ENCODE measurements at regions not wholly inside any gene's neighbourhood (a gene's known extent, or its start where the extent isn't known, plus 50 kb on each side); places are given as distances from the start of the nearest gene placed in this dataset.
A peak's percentile ranks its signal among the peaks of the same experiment; 100 is the strongest.
"Not testable (repeated sequence)": the region's sequence is repeated elsewhere in the genome, so short reads cannot be mapped to it uniquely, and the experiment has no call there.

DNA sequence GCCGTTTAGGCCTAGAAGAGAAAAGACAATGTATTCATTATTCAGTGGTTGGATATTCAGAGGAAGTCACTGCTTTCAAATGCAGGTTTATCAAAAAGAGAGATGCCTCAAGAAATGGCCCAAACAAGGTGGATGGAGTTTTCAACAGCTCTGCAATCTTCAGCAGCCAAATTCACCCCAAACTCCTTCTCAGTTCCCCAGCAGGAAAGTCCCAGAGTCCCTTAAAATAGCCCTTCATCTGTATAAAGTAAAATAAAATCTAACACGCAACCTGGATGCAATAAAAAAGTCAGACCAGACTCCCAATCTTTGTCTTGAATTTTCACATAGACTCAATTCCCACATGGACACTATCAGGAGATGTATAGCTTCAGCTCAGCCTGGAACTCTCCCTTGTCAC, 101.6 kb upstream of the SPATA12 start:
- Histone ChIP-seq H3K36me3 (ENCODE audit: control insufficient read depth, insufficient read depth, low read length) (peaks cover 5% of the 10 kb centered on the region), H3K4me3 (ENCODE audit: low read length) (no peak overlapping the region), H3K4me1 (ENCODE audit: control insufficient read depth, insufficient read depth, low read length) (no peaks in the 10 kb centered on the region), H3K9me3 (replicated peaks; ENCODE audit: control insufficient read depth, low read depth, low read length) (no peaks in the 10 kb centered on the region), H3K27ac (ENCODE audit: low read length) (no peak overlapping the region), H3K27me3 (ENCODE audit: control insufficient read depth, insufficient read depth, low read length) (no peaks in the 10 kb centered on the region)
- WGBS (ENCODE audit: insufficient coverage): 63% methylated on average over 1 of the region's 2 CpGs
- no peak for DNase-seq

DNA sequence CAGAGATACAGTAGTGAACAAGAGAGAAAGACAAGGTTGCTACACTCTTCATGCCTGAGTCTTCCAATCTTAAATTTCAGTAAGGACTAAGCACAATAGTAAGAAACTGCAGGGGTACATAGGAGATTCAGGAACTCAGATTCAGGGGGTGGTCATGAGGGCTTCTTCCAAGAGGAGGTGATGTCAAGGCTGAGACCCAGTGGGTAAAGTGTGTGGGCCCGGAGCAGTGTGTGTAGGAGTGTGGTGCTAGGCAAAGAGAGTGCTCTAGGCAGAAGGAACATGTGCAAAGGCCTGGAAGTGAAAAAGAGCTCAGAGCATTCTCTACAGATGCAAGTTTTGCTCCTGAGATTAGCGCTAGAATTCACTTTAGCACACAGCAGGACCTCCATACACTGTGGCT, 102.9 kb upstream of the SPATA12 start:
- Histone ChIP-seq H3K4me1 (ENCODE audit: control insufficient read depth, insufficient read depth, low read length) (no peaks in the 10 kb centered on the region), H3K9me3 (replicated peaks; ENCODE audit: control insufficient read depth, low read depth, low read length) (no peaks in the 10 kb centered on the region), H3K4me3 (ENCODE audit: low read length) (no peak overlapping the region), H3K27me3 (ENCODE audit: control insufficient read depth, insufficient read depth, low read length) (no peaks in the 10 kb centered on the region), H3K36me3 (ENCODE audit: control insufficient read depth, insufficient read depth, low read length) (peaks cover 5% of the 10 kb centered on the region), H3K27ac (ENCODE audit: low read length) (no peak overlapping the region)
- DNase-seq: no peak
- 100% methylated on average over 1 of the region's 2 CpGs for WGBS (ENCODE audit: insufficient coverage)

DNA sequence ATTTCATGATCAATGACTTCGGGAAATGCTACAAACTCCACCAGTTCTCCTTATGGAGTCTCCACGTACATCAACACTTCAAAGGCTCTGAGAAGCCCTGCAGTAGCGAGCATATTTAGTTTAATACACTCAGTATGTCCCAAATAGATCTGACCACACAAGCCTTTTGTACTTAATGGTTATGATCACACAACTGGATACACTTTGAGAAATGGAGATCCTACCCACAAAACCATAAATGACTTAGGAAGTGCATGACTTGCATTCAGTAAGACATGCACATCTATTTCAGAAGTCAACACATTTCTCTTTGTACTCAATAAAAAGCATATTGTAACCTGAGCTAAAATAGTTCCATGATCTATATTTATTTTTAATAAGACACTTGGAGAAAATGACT, 103.6 kb upstream of the SPATA12 start:
- peaks cover 5% of the 10 kb centered on the region for H3K36me3 ChIP-seq (ENCODE audit: control insufficient read depth, insufficient read depth, low read length)
- DNase-seq: no peak
- 100% methylated on average over 1 of the region's 3 CpGs for WGBS (ENCODE audit: insufficient coverage)
- H3K4me1 ChIP-seq (ENCODE audit: control insufficient read depth, insufficient read depth, low read length): no peaks in the 10 kb centered on the region
- no peaks in the 10 kb centered on the region for H3K9me3 ChIP-seq (replicated peaks; ENCODE audit: control insufficient read depth, low read depth, low read length)
- no peak overlapping the region for H3K4me3 ChIP-seq (ENCODE audit: low read length)
- H3K27me3 ChIP-seq (ENCODE audit: control insufficient read depth, insufficient read depth, low read length): no peaks in the 10 kb centered on the region
- no peak overlapping the region for H3K27ac ChIP-seq (ENCODE audit: low read length)

DNA sequence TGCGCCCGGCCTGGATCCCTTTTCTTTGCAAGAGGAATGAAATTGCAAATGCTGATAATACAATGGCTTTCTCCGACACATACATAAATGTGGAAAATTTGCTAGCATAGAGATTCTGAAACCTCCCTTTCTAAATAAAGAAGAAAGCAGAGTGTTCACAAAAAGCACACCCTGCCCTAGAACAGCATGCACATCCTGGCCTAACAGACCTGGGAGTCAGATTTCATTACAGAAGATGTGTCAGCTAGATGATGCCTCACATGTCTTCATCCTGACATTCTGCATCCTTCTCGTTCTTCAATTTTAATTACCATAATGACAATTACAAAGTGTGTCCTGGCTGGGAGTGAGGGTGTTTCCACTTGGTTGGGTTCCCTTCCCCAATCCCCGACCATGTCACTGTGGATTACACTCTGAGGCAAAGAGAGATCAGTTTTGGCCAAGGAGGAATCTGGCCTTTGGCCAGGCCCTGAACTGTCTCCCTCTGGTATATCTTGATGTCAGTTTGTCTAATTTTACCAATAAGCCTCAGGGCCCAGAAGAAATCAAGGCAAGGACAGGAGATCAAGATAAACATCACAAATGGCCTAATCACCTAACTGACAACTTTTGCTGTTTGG, 104.9 kb upstream of the SPATA12 start:
- WGBS (ENCODE audit: insufficient coverage): no CpG with 5 or more reads among the region's 5 CpGs
- DNase-seq: peak; percentile 20
- H3K4me1 ChIP-seq (ENCODE audit: control insufficient read depth, insufficient read depth, low read length): no peaks in the 10 kb centered on the region
- no peak overlapping the region for H3K27ac ChIP-seq (ENCODE audit: low read length)
- H3K36me3 ChIP-seq (ENCODE audit: control insufficient read depth, insufficient read depth, low read length): peaks cover 5% of the 10 kb centered on the region
- H3K9me3 ChIP-seq (replicated peaks; ENCODE audit: control insufficient read depth, low read depth, low read length): no peaks in the 10 kb centered on the region
- H3K4me3 ChIP-seq (ENCODE audit: low read length): no peak overlapping the region
- no peaks in the 10 kb centered on the region for H3K27me3 ChIP-seq (ENCODE audit: control insufficient read depth, insufficient read depth, low read length)

DNA sequence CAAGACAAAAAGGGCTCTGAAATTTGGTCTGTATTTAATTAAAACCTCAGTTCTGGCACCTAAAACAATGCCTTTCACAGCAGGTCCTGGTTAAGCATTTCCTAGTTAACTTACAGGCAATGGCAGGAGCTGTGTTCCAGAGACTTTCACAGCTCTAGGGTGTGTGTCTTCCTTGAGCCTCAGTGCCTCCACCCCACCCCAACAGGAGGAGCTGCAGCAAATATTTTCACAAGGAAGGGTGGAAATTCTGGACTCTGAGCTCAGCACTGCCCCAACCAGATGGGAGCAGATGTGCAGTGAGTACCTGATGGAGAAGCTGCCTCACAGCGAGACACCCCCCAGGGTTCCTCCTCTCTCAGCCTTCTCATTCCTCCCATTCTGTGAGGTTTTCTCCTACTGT, 106.3 kb upstream of the SPATA12 start:
- DNase-seq: no peak
- H3K9me3 ChIP-seq (replicated peaks; ENCODE audit: control insufficient read depth, low read depth, low read length): no peaks in the 10 kb centered on the region
- 80% methylated on average over 1 of the region's 1 CpG for WGBS (ENCODE audit: insufficient coverage)
- H3K27ac ChIP-seq (ENCODE audit: low read length): no peak overlapping the region
- H3K27me3 ChIP-seq (ENCODE audit: control insufficient read depth, insufficient read depth, low read length): no peaks in the 10 kb centered on the region
- H3K36me3 ChIP-seq (ENCODE audit: control insufficient read depth, insufficient read depth, low read length): peaks cover 5% of the 10 kb centered on the region
- no peak overlapping the region for H3K4me3 ChIP-seq (ENCODE audit: low read length)
- H3K4me1 ChIP-seq (ENCODE audit: control insufficient read depth, insufficient read depth, low read length): no peaks in the 10 kb centered on the region

DNA sequence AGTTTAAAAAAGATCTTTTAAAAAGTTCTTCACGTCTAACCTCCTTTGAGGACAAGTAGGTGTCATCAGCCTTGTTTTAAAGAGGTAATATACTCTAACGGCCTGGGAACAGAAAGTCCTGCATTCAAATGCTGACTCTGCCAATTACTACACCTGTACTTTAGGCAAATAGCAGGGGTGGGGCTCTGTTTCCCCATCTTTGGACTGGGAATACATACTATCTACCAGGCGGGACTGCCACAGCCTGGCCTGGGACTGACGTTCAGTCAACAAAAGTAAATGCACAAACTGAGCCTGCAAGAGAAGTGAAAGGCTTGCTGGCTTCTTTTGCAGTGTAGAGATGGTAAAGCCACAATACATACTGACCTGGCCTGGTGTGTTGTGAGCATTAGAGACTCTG, 107.6 kb upstream of the SPATA12 start:
- H3K4me1 ChIP-seq (ENCODE audit: control insufficient read depth, insufficient read depth, low read length): no peaks in the 10 kb centered on the region
- peaks cover 5% of the 10 kb centered on the region for H3K36me3 ChIP-seq (ENCODE audit: control insufficient read depth, insufficient read depth, low read length)
- DNase-seq: no peak
- H3K9me3 ChIP-seq (replicated peaks; ENCODE audit: control insufficient read depth, low read depth, low read length): no peaks in the 10 kb centered on the region
- no peak overlapping the region for H3K4me3 ChIP-seq (ENCODE audit: low read length)
- H3K27ac ChIP-seq (ENCODE audit: low read length): no peak overlapping the region
- H3K27me3 ChIP-seq (ENCODE audit: control insufficient read depth, insufficient read depth, low read length): no peaks in the 10 kb centered on the region
- 83% methylated on average over 2 of the region's 4 CpGs for WGBS (ENCODE audit: insufficient coverage)

DNA sequence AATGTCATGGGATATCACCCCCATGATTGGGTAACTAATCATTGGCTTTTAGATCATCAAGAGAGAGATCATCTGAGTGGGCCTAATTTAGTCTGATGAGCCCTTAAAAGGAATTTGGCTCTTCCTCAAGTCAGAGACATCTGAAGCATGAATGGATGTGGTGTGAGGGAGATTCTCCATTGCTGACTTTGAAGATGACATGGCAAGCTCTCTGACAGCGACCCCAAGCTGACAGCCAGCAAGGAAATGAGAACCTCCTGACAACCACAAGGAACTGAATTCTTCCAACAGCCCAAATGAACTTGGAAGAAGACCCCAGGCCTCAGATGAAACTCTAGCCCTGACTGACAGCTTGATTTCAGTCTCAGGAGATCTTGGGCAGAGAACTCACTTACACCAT, 108.4 kb upstream of the SPATA12 start:
- H3K9me3 ChIP-seq (replicated peaks; ENCODE audit: control insufficient read depth, low read depth, low read length): no peaks in the 10 kb centered on the region
- no peak overlapping the region for H3K4me3 ChIP-seq (ENCODE audit: low read length)
- H3K36me3 ChIP-seq (ENCODE audit: control insufficient read depth, insufficient read depth, low read length): peaks cover 2% of the 10 kb centered on the region
- WGBS (ENCODE audit: insufficient coverage): no CpG with 5 or more reads among the region's 1 CpG
- no peak overlapping the region for H3K27ac ChIP-seq (ENCODE audit: low read length)
- H3K27me3 ChIP-seq (ENCODE audit: control insufficient read depth, insufficient read depth, low read length): no peaks in the 10 kb centered on the region
- DNase-seq: no peak
- H3K4me1 ChIP-seq (ENCODE audit: control insufficient read depth, insufficient read depth, low read length): no peaks in the 10 kb centered on the region

DNA sequence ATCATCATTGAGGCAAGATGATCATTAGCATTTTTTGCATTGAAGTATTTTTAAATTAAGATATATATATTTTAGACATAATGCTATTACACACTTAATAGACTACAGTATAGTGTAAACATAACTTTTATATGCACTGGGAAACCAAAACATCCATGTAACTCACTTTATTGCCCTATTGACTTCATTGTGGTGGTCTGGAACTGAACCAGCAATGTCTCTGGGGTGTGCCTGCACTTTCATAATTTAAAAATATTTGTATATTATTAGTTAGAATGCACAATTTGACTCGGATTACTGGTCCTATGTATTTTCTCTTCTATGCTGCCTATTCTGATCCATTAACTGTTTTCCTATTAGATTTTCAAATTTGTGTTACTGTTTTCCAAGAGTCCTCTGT, 109.1 kb upstream of the SPATA12 start:
- no peak for DNase-seq
- no peaks in the 10 kb centered on the region for H3K4me1 ChIP-seq (ENCODE audit: control insufficient read depth, insufficient read depth, low read length)
- whole genome bisulfite sequencing (ENCODE audit: insufficient coverage): no CpG with 5 or more reads among the region's 1 CpG
- no peaks in the 10 kb centered on the region for H3K27me3 ChIP-seq (ENCODE audit: control insufficient read depth, insufficient read depth, low read length)
- no peak overlapping the region for H3K27ac ChIP-seq (ENCODE audit: low read length)
- H3K36me3 ChIP-seq (ENCODE audit: control insufficient read depth, insufficient read depth, low read length): peaks cover 2% of the 10 kb centered on the region
- no peaks in the 10 kb centered on the region for H3K9me3 ChIP-seq (replicated peaks; ENCODE audit: control insufficient read depth, low read depth, low read length)
- no peak overlapping the region for H3K4me3 ChIP-seq (ENCODE audit: low read length)

DNA sequence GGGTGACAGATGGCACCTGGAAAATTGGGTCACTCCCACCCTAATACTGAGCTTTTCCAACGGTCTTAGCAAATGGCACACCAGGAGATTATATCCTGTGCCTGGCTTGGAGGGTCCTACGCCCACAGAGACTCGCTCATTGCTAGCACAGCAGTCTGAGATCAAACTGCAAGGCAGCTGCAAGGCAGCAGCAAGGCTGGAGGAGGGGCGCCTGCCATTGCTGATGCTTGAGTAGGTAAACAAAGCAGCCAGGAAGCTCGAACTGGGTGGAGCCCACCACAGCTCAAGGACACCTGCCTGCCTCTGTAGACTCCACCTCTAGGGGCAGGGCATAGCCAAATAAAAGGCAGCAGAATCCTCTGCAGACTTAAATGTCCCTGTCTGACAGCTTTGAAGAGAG, 115.1 kb upstream of the SPATA12 start:
- H3K27ac ChIP-seq (ENCODE audit: low read length); H3K4me3 ChIP-seq (ENCODE audit: low read length); H3K9me3 ChIP-seq (replicated peaks; ENCODE audit: control insufficient read depth, low read depth, low read length); H3K36me3 ChIP-seq (ENCODE audit: control insufficient read depth, insufficient read depth, low read length); H3K27me3 ChIP-seq (ENCODE audit: control insufficient read depth, insufficient read depth, low read length); DNase-seq; H3K4me1 ChIP-seq (ENCODE audit: control insufficient read depth, insufficient read depth, low read length): not testable (repeated sequence)
- 78% methylated on average over 3 of the region's 5 CpGs for WGBS (ENCODE audit: insufficient coverage)

DNA sequence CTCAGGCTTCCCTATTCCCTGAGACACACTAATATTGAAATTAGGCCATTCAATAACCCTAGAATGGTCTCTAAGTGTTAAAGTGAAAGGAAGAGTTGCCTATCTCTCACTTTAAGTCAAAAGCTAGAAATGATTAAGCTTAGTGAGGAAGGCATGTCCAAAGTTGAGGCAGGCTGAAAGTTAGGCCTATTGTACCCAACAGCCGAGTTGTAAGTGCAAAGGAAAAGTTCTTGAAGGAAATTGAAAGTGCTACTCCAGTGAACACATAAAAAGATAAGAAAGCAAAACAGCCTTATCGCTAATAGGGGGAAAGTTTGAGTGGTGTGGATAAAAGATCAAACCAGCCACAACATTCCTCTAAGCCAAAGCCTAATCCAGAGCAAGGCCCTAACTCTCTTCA, 117.9 kb upstream of the SPATA12 start:
- Histone ChIP-seq H3K27me3 (ENCODE audit: control insufficient read depth, insufficient read depth, low read length) (no peaks in the 10 kb centered on the region), H3K4me3 (ENCODE audit: low read length) (no peak overlapping the region), H3K27ac (ENCODE audit: low read length) (no peak overlapping the region), H3K36me3 (ENCODE audit: control insufficient read depth, insufficient read depth, low read length) (no peaks in the 10 kb centered on the region), H3K9me3 (replicated peaks; ENCODE audit: control insufficient read depth, low read depth, low read length) (peaks cover 2% of the 10 kb centered on the region), H3K4me1 (ENCODE audit: control insufficient read depth, insufficient read depth, low read length) (peaks cover 2% of the 10 kb centered on the region)
- no CpG with 5 or more reads among the region's 2 CpGs for WGBS (ENCODE audit: insufficient coverage)
- no peak for DNase-seq

DNA sequence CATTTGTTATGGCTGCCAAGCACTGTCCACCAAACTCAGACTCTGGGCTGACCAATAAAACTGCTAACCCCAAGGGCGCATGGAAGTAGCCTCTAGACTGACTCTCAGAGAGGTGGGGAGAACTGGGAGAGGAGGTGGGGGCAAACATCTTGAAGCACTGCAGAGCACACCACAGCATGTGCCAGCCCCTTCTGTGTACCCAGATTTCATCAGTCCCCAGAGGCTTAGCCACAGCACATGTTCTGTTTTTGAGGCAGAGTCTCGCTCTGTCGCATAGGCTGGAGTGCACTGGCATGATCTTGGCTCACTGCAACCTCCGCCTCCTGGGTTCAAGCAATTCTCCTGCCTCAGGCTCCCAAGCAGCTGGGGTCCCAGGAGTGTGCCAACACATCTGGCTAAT, 119.5 kb upstream of the SPATA12 start:
- Histone ChIP-seq H3K36me3 (ENCODE audit: control insufficient read depth, insufficient read depth, low read length) (no peaks in the 10 kb centered on the region), H3K27me3 (ENCODE audit: control insufficient read depth, insufficient read depth, low read length) (no peaks in the 10 kb centered on the region), H3K4me1 (ENCODE audit: control insufficient read depth, insufficient read depth, low read length) (peaks cover 2% of the 10 kb centered on the region), H3K4me3 (ENCODE audit: low read length) (no peak overlapping the region), H3K9me3 (replicated peaks; ENCODE audit: control insufficient read depth, low read depth, low read length) (peaks cover 2% of the 10 kb centered on the region), H3K27ac (ENCODE audit: low read length) (no peak overlapping the region)
- DNase-seq: no peak
- 70% methylated on average over 2 of the region's 4 CpGs for WGBS (ENCODE audit: insufficient coverage)
